ENCODE measurements at regions not wholly inside any gene's neighbourhood (a gene's known extent, or its start where the extent isn't known, plus 50 kb on each side); places are given as distances from the start of the nearest gene placed in this dataset.

DNA sequence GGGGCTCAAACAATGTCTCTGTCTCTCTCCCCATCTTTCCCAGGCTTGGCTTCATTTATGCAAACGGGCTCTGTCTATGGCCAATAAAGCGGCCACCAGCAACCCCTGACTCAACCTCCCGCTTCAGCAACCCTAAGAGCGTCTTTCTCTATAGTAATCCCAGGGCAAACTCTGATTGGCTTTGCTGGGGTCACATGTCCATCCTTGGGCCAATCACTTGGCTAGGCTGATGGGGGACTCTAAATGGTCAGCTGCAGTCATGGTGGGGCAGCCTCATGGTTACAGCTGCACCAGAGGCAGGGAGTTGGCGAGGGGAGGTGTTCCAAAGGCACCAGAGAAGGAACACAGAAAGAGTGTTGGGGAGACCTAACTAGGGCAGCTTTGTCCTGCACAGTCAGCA lies 68.5 kb upstream of the BLCAP start:
- no peak for ATAC-seq

DNA sequence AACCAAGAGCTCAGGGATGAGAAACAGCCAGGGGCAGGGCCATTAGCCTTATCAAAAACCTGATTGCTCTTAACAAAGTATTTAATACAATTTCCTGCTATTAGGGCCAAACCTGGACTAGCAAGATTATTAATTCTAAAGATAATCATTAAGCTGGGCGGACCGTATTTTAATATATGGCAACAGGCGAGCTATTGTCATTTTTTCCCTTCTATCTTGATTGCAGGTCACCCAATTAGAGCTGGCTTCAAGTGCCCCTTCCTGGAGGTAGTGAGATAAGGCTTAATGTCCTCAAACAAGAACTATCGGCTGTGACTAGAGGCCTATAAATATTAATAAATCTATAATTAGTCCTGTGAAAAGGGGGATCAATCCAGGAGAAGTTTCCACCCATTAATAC lies 66.0 kb upstream of the BLCAP start:
- SMC1A ChIA-PET (ENCODE audit: uncharacterized antibody, unreplicated experiment), result interaction anchor here (0.5 kb wide), 1 partner anchor 1304 kb away, joined by 3 read pairs; no protein-coding TSS in a partner anchor
- Histone ChIP-seq H3K27me3 (replicated peaks in 1 of 2; ENCODE audit: control insufficient read depth in 2 of 2, insufficient read depth in 2 of 2, low read length in 1 of 2) (no peaks in the 10 kb centered on the region; a peak in 3 of 4 replicates), H3K9ac (ENCODE audit: control insufficient read depth, insufficient read depth, low read length) (no peak overlapping the region), H2AFZ (ENCODE audit: control insufficient read depth, low read depth, low read length) (no peak overlapping the region), H3K79me2 (ENCODE audit: control insufficient read depth, insufficient read depth, low read length) (no peaks in the 10 kb centered on the region), H3K27ac (ENCODE audit: control insufficient read depth, insufficient read depth) (no peak overlapping the region), H3K4me1 (ENCODE audit: control insufficient read depth, insufficient read depth, low read length) (no peaks in the 10 kb centered on the region), H3K4me3 (no peak overlapping the region), H3K9me3 (replicated peaks; ENCODE audit: control insufficient read depth, insufficient read depth, low read length) (no peaks in the 10 kb centered on the region), H4K20me1 (ENCODE audit: control insufficient read depth, insufficient read depth) (no peaks in the 10 kb centered on the region), H3K4me2 (ENCODE audit: control insufficient read depth, insufficient read depth) (no peak overlapping the region), H3K36me3 (ENCODE audit: control insufficient read depth in 2 of 2, insufficient read depth in 2 of 2, low read length in 1 of 2) (no peaks in the 10 kb centered on the region)
- in situ Hi-C loops (cut with MboI), result no loop called here
- ATAC-seq (no peak), DNase-seq (ENCODE audit: low read depth, low spot score) (no peak), FAIRE-seq (no peak)
- CTCF ChIA-PET, result no interaction called here
- intact Hi-C loops (cut with micrococcal nuclease; ENCODE audit: unreplicated experiment), result no loop called here
- POLR2A ChIA-PET, result no interaction called here
- 32% methylated on average over 4 of the region's 4 CpGs for WGBS (ENCODE audit: insufficient coverage, insufficient replicate concordance, low lambda C conversion rate, missing lambda C conversion rate)
- no TSS peak for BruUV-seq (replicated peaks)
- RAD21 ChIA-PET (ENCODE audit: unreplicated experiment), result no interaction called here
- no peak for TF ChIP-seq PAX8 (IDR thresholded peaks at IDR 0.05)
- TF ChIP-seq ZNF622 (IDR thresholded peaks at IDR 0.05), result no peak
- TF ChIP-seq BRCA1 (IDR thresholded peaks at IDR 0.05; ENCODE audit: low read depth, low read length), result no peak
- TF ChIP-seq CBFB (IDR thresholded peaks at IDR 0.05; ENCODE audit: low read depth), result no peak
- no peak for TF ChIP-seq IKZF2 (IDR thresholded peaks at IDR 0.05)
- no peak for TF ChIP-seq SP1 (IDR thresholded peaks at IDR 0.05; ENCODE audit: low read depth, low read length)
- TF ChIP-seq, protein P1, sequence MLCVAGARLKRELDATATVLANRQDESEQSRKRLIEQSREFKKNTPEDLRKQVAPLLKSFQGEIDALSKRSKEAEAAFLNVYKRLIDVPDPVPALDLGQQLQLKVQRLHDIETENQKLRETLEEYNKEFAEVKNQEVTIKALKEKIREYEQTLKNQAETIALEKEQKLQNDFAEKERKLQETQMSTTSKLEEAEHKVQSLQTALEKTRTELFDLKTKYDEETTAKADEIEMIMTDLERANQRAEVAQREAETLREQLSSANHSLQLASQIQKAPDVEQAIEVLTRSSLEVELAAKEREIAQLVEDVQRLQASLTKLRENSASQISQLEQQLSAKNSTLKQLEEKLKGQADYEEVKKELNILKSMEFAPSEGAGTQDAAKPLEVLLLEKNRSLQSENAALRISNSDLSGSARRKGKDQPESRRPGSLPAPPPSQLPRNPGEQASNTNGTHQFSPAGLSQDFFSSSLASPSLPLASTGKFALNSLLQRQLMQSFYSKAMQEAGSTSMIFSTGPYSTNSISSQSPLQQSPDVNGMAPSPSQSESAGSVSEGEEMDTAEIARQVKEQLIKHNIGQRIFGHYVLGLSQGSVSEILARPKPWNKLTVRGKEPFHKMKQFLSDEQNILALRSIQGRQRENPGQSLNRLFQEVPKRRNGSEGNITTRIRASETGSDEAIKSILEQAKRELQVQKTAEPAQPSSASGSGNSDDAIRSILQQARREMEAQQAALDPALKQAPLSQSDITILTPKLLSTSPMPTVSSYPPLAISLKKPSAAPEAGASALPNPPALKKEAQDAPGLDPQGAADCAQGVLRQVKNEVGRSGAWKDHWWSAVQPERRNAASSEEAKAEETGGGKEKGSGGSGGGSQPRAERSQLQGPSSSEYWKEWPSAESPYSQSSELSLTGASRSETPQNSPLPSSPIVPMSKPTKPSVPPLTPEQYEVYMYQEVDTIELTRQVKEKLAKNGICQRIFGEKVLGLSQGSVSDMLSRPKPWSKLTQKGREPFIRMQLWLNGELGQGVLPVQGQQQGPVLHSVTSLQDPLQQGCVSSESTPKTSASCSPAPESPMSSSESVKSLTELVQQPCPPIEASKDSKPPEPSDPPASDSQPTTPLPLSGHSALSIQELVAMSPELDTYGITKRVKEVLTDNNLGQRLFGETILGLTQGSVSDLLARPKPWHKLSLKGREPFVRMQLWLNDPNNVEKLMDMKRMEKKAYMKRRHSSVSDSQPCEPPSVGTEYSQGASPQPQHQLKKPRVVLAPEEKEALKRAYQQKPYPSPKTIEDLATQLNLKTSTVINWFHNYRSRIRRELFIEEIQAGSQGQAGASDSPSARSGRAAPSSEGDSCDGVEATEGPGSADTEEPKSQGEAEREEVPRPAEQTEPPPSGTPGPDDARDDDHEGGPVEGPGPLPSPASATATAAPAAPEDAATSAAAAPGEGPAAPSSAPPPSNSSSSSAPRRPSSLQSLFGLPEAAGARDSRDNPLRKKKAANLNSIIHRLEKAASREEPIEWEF (IDR thresholded peaks at IDR 0.05; ENCODE audit: insufficient replicate concordance, low read depth, low read length), result no peak
- no peak for TF ChIP-seq NFIC (IDR thresholded peaks at IDR 0.05; ENCODE audit: low read depth, low read length)
- TF ChIP-seq RUNX3 (IDR thresholded peaks at IDR 0.05; ENCODE audit: low read length), result no peak
- no peak for TF ChIP-seq SPI1 (IDR thresholded peaks at IDR 0.05; ENCODE audit: borderline replicate concordance, insufficient read depth, low read depth, low read length)
- TF ChIP-seq, protein P2, sequence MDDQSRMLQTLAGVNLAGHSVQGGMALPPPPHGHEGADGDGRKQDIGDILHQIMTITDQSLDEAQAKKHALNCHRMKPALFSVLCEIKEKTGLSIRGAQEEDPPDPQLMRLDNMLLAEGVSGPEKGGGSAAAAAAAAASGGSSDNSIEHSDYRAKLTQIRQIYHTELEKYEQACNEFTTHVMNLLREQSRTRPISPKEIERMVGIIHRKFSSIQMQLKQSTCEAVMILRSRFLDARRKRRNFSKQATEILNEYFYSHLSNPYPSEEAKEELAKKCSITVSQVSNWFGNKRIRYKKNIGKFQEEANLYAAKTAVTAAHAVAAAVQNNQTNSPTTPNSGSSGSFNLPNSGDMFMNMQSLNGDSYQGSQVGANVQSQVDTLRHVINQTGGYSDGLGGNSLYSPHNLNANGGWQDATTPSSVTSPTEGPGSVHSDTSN (IDR thresholded peaks at IDR 0.05; ENCODE audit: insufficient replicate concordance, low read depth, low read length), result no peak
- no peak for TF ChIP-seq ZNF207 (IDR thresholded peaks at IDR 0.05; ENCODE audit: borderline replicate concordance)

More for the DNA sequence above, 68.5 kb upstream of the BLCAP start:
- no peaks in the 10 kb centered on the region; a peak in 2 of 4 replicates for H3K27me3 ChIP-seq (replicated peaks in 1 of 2; ENCODE audit: control insufficient read depth in 2 of 2, insufficient read depth in 2 of 2, low read length in 1 of 2)
- no peak overlapping the region for H3K4me2 ChIP-seq (ENCODE audit: control insufficient read depth, insufficient read depth)
- TF ChIP-seq CHD2 (IDR thresholded peaks at IDR 0.05; ENCODE audit: borderline replicate concordance, low read depth, low read length) (no peak), RUNX3 (IDR thresholded peaks at IDR 0.05; ENCODE audit: low read length) (no peak), CREB1 (IDR thresholded peaks at IDR 0.05; ENCODE audit: low read depth) (no peak), MTA2 (IDR thresholded peaks at IDR 0.05; ENCODE audit: low read depth) (no peak)
- H3K9me3 ChIP-seq (replicated peaks; ENCODE audit: control insufficient read depth, insufficient read depth, low read length), result no peaks in the 10 kb centered on the region
- no peak overlapping the region for H3K4me3 ChIP-seq
- H3K9ac ChIP-seq (ENCODE audit: control insufficient read depth, insufficient read depth, low read length), result no peak overlapping the region
- H2AFZ ChIP-seq (ENCODE audit: control insufficient read depth, low read depth, low read length), result no peak overlapping the region
- no peaks in the 10 kb centered on the region for H3K79me2 ChIP-seq (ENCODE audit: control insufficient read depth, insufficient read depth, low read length)
- ChIA-PET POLR2A (no interaction called here), CTCF (no interaction called here), RAD21 (ENCODE audit: unreplicated experiment) (no interaction called here), SMC1A (ENCODE audit: uncharacterized antibody, unreplicated experiment) (no interaction called here)
- H3K4me1 ChIP-seq (ENCODE audit: control insufficient read depth, insufficient read depth, low read length), result no peaks in the 10 kb centered on the region
- H3K36me3 ChIP-seq (ENCODE audit: control insufficient read depth in 2 of 2, insufficient read depth in 2 of 2, low read length in 1 of 2), result no peaks in the 10 kb centered on the region
- FAIRE-seq (no peak), DNase-seq (ENCODE audit: low read depth, low spot score) (no peak)
- intact Hi-C loops (cut with micrococcal nuclease; ENCODE audit: unreplicated experiment) (no loop called here), in situ Hi-C loops (cut with MboI) (no loop called here)
- H3K27ac ChIP-seq (ENCODE audit: control insufficient read depth, insufficient read depth), result no peak overlapping the region
- BruUV-seq (replicated peaks), result no TSS peak
- WGBS (ENCODE audit: insufficient coverage, insufficient replicate concordance, low lambda C conversion rate, missing lambda C conversion rate), result 71% methylated on average over 5 of the region's 5 CpGs
- H4K20me1 ChIP-seq (ENCODE audit: control insufficient read depth, insufficient read depth), result no peaks in the 10 kb centered on the region
